GM23248 (cell line): ENCODE measurements at regions not wholly inside any gene's neighbourhood (a gene's known extent, or its start where the extent isn't known, plus 50 kb on each side); places are given as distances from the start of the nearest gene placed in this dataset.

ENCODE experiments used
- EZH2 ChIP-seq: fragments of 200-600 bp; sonication (generic); IDR thresholded peaks from 2 replicates; pipeline ENCODE4 v1.6.1; 2018; ENCODE audit warnings: antibody characterized with exemption, mild to moderate bottlenecking; ENCODE audit not compliant: insufficient read depth, poor library complexity, severe bottlenecking
- EZH2phosphoT487 ChIP-seq: fragments of 200-600 bp; sonication (generic); IDR thresholded peaks from 2 replicates; pipeline ENCODE4 v1.6.1; 2018; ENCODE audit warnings: antibody characterized with exemption, moderate library complexity, mild to moderate bottlenecking, low read depth; ENCODE audit not compliant: insufficient read depth

DNA sequence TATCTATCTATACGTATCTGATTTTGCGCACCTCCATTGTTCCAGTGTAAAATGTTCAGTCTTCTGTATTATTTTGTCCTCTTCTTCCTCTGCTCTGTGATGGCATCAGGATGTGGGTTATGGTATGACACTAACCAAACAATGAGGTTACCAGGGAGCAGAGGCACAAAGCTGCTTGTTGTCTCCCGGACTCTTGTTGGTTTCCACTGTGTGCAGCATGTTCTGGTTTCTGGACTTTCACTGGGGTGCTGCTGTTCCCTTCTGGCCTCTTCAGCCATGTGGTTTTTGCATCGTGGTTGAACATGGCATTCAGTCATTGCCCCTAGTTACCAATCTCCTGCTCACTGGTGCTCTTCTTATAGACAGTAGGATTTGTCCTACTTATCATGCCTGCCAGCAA is 665.9 kb downstream of the CBLN2 start:
- TF ChIP-seq EZH2 (no peak), EZH2phosphoT487 (no peak)
